ENCODE measurements at regions not wholly inside any gene's neighbourhood (a gene's known extent, or its start where the extent isn't known, plus 50 kb on each side); places are given as distances from the start of the nearest gene placed in this dataset.

DNA sequence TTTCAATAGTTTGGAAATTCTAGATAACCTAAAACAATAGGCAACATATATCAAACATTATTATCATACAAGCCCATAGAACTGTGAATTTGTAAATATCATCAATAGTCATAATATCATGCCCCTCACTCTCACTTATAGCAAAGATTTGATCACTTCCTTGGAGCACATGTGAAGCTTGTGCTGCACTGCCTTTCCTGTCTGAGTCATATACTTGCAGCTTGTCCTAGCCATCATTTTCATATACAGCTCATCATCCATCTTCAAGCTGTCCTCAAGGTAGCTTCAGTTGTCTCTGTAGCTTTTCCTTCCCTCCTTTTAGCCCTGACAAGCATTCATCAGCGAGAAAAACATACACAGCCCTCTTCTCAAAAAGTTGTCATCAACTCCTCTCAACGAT, 746.5 kb upstream of the FOXG1 start:
- no peak overlapping the region for H2AFZ ChIP-seq
- H3K4me3 ChIP-seq (ENCODE audit: low read depth, low read length): no peak overlapping the region
- no peak overlapping the region for H3K4me2 ChIP-seq (ENCODE audit: low read length)
- H3K9me3 ChIP-seq (ENCODE audit: control insufficient read depth, low read length): no peaks in the 10 kb centered on the region
- no peaks in the 10 kb centered on the region for H3K36me3 ChIP-seq (ENCODE audit: control insufficient read depth, insufficient read depth, low read length)
- no peaks in the 10 kb centered on the region for H3K27me3 ChIP-seq (ENCODE audit: control insufficient read depth, insufficient read depth, low read length)
- no peak overlapping the region for H3K27ac ChIP-seq
- TF ChIP-seq, protein P1, sequence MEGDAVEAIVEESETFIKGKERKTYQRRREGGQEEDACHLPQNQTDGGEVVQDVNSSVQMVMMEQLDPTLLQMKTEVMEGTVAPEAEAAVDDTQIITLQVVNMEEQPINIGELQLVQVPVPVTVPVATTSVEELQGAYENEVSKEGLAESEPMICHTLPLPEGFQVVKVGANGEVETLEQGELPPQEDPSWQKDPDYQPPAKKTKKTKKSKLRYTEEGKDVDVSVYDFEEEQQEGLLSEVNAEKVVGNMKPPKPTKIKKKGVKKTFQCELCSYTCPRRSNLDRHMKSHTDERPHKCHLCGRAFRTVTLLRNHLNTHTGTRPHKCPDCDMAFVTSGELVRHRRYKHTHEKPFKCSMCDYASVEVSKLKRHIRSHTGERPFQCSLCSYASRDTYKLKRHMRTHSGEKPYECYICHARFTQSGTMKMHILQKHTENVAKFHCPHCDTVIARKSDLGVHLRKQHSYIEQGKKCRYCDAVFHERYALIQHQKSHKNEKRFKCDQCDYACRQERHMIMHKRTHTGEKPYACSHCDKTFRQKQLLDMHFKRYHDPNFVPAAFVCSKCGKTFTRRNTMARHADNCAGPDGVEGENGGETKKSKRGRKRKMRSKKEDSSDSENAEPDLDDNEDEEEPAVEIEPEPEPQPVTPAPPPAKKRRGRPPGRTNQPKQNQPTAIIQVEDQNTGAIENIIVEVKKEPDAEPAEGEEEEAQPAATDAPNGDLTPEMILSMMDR (IDR thresholded peaks at IDR 0.05): no peak
- H3K79me2 ChIP-seq: no peaks in the 10 kb centered on the region
- no peak overlapping the region for H3K9ac ChIP-seq
- H3K4me1 ChIP-seq: no peaks in the 10 kb centered on the region

DNA sequence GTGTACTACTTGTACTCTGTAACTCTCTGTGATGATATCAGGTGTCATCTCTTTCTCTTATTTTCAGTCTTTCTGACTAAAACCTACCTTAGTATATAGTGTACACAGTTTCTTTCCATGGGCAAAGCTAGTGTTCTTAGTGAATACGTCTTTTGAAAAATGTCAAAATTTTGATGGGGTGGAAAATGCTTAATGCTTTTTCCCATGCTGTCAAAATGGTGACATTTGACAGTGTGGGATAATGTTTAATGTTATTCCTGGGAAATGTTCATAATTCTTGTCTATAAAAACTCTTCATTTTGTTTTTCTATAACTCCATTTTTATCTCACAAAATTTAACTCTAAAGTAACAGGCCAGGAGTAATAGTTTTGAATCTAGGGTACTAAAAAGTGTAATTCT, 742.7 kb upstream of the FOXG1 start:
- H2AFZ ChIP-seq: no peak overlapping the region
- H3K36me3 ChIP-seq (ENCODE audit: control insufficient read depth, insufficient read depth, low read length): no peaks in the 10 kb centered on the region
- TF ChIP-seq, protein P1 (IDR thresholded peaks at IDR 0.05): no peak
- no peak overlapping the region for H3K4me3 ChIP-seq (ENCODE audit: low read depth, low read length)
- no peak overlapping the region for H3K4me2 ChIP-seq (ENCODE audit: low read length)
- no peak overlapping the region for H3K9ac ChIP-seq
- no peaks in the 10 kb centered on the region for H3K4me1 ChIP-seq
- no peaks in the 10 kb centered on the region for H3K9me3 ChIP-seq (ENCODE audit: control insufficient read depth, low read length)
- no peaks in the 10 kb centered on the region for H3K79me2 ChIP-seq
- no peak overlapping the region for H3K27ac ChIP-seq
- H3K27me3 ChIP-seq (ENCODE audit: control insufficient read depth, insufficient read depth, low read length): no peaks in the 10 kb centered on the region

DNA sequence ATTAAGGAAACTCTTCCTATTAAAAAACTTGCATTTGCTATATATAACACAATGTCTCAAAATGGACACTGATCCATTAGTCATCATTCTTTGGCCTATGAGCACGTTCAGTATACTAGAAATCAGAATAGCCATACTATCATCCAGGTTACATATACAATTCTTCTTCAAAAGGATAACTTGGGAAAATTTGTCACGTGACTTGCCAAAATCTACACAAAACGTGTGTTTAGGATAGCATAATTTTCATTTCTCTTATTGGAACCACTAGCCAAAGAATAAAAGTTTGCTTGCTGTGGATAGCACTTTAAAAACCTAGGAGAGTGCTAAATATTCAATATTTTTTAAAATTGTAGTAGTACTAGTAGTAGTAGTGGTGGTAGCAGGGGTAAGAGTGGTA, 714.3 kb upstream of the FOXG1 start:
- Histone ChIP-seq H3K9me3 (ENCODE audit: control insufficient read depth, low read length) (no peaks in the 10 kb centered on the region), H3K27ac (no peak overlapping the region), H2AFZ (no peak overlapping the region), H3K79me2 (no peaks in the 10 kb centered on the region), H3K4me1 (no peaks in the 10 kb centered on the region), H3K27me3 (ENCODE audit: control insufficient read depth, insufficient read depth, low read length) (no peaks in the 10 kb centered on the region), H3K36me3 (ENCODE audit: control insufficient read depth, insufficient read depth, low read length) (no peaks in the 10 kb centered on the region), H3K4me3 (ENCODE audit: low read depth, low read length) (no peak overlapping the region), H3K9ac (no peak overlapping the region), H3K4me2 (ENCODE audit: low read length) (no peak overlapping the region)
- TF ChIP-seq, protein P1 (IDR thresholded peaks at IDR 0.05): no peak

DNA sequence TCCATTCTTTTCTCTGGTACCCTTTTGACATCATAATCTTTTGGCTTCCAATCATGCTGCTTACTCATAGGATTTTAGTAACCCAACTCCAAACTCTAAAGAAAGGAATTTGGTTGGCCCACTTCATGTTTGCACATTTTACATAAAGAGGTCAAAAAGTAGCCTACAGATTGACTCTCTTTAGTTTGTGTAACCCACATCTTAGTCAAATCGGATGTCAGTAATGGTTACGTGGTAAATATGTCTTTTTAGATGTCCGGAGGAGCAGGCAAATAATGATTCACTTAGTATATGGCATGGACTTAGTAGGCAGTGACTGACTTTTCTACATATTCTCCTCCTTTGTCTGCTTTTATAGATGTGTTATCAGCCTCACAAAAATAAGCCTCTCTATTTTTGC, 711.6 kb upstream of the FOXG1 start:
- H3K9me3 ChIP-seq (ENCODE audit: control insufficient read depth, low read length): no peaks in the 10 kb centered on the region
- no peak overlapping the region for H3K9ac ChIP-seq
- H3K4me1 ChIP-seq: no peaks in the 10 kb centered on the region
- H3K4me3 ChIP-seq (ENCODE audit: low read depth, low read length): no peak overlapping the region
- no peak overlapping the region for H3K27ac ChIP-seq
- no peaks in the 10 kb centered on the region for H3K79me2 ChIP-seq
- H3K27me3 ChIP-seq (ENCODE audit: control insufficient read depth, insufficient read depth, low read length): no peaks in the 10 kb centered on the region
- TF ChIP-seq, protein P1 (IDR thresholded peaks at IDR 0.05): no peak
- no peaks in the 10 kb centered on the region for H3K36me3 ChIP-seq (ENCODE audit: control insufficient read depth, insufficient read depth, low read length)
- H2AFZ ChIP-seq: no peak overlapping the region
- H3K4me2 ChIP-seq (ENCODE audit: low read length): no peak overlapping the region

DNA sequence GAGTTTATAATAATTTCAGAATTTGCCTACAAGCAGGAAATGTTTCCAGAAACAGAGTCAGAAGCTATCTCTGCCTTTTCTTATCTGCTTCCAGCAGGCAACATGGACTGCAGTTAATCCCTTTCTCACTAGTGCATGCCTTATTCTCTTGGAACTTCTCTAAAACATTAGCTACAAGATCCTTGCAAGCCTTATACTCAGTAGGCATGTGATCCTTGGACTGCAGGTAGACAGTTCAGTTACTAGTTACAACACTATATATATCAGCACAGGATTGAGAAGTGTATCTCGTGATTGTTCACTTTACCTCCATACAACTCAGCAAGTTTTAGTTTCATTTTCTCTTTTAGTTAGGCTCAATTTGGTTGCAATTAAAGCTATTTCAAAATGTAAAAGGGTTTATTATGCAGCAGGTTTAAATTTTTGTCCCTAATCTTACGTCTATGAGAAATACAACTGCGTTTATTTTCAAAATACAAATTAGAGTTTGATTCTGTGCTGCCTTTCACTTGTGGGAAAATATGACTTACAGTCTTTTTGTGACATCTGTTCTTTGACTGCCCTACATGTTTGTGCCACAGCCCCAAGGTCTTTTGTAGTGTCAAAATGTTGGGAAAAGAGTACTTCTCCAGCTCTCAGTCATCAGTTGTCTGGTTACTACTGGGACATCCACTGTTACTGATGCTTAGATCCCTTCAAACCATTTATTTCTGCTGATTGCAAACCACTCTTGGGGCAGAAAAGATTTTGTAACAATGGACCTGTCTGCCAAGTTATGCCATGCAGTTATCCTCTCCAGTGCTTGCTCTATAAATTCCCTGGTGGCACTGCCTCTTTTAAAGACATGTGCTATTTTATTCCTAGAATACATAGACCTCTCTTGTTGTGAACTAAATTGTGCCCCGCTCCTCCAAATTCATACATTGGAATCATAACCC, 709.0 kb upstream of the FOXG1 start:
- H3K4me1 ChIP-seq: no peaks in the 10 kb centered on the region
- TF ChIP-seq, protein P1 (IDR thresholded peaks at IDR 0.05): no peak
- no peak overlapping the region for H3K27ac ChIP-seq
- no peaks in the 10 kb centered on the region for H3K79me2 ChIP-seq
- no peak overlapping the region for H3K4me3 ChIP-seq (ENCODE audit: low read depth, low read length)
- no peak overlapping the region for H2AFZ ChIP-seq
- no peaks in the 10 kb centered on the region for H3K9me3 ChIP-seq (ENCODE audit: control insufficient read depth, low read length)
- H3K27me3 ChIP-seq (ENCODE audit: control insufficient read depth, insufficient read depth, low read length): no peaks in the 10 kb centered on the region
- peak overlapping the region; percentile 36 for H3K4me2 ChIP-seq (ENCODE audit: low read length)
- no peak overlapping the region for H3K9ac ChIP-seq
- H3K36me3 ChIP-seq (ENCODE audit: control insufficient read depth, insufficient read depth, low read length): no peaks in the 10 kb centered on the region

All from parathyroid adenoma (tissue), 2 donors.